Transverse colon (tissue), 4 donors: ENCODE measurements at regions not wholly inside any gene's neighbourhood (a gene's known extent, or its start where the extent isn't known, plus 50 kb on each side); places are given as distances from the start of the nearest gene placed in this dataset.

Experiments
- CTCF ChIP-seq, 5 experiments: fragments of 200-600 bp in 3 of 5; fragments of 450-650 bp in 2 of 5; sonication (generic) in 3 of 5; IDR thresholded peaks; 1 replicate in 2 of 5; 2 replicates in 3 of 5; pipeline ENCODE4 v1.5.1; 2016 to 2017; ENCODE audit warnings: antibody characterized with exemption in 5 of 5, inconsistent platforms in 3 of 5, mild to moderate bottlenecking in 2 of 5, moderate library complexity in 1 of 5
- POLR2AphosphoS5 ChIP-seq, 3 donors: sonication (generic); formaldehyde crosslinking; IDR thresholded peaks; one replicate each; pipeline ENCODE4 v1.6.1; 2016; ENCODE audit warnings: antibody characterized with exemption in 3 of 3

- no peak for TF ChIP-seq CTCF (IDR thresholded peaks at IDR 0.05)
- no peak for TF ChIP-seq POLR2AphosphoS5 (IDR thresholded peaks at IDR 0.05)
Measured at GRCh38 chr4:126827669-126828068, 805.1 kb upstream of the INTU start.
